ENCODE measurements at regions not wholly inside any gene's neighbourhood (a gene's known extent, or its start where the extent isn't known, plus 50 kb on each side); places are given as distances from the start of the nearest gene placed in this dataset.
"Not testable (repeated sequence)": the region's sequence is repeated elsewhere in the genome, so short reads cannot be mapped to it uniquely, and the experiment has no call there.

- Mint-ChIP-seq H3K4me3 (no peak overlapping the region), H3K27ac (no peak overlapping the region), H3K36me3 (no peaks in the 10 kb centered on the region), H3K9me3 (no peaks in the 10 kb centered on the region), H3K4me1 (peaks cover 0 to 6% (median 2%) of the 10 kb centered on the region in 3 donors), H3K27me3 (peaks cover 1% of the 10 kb centered on the region)
These were observed 1753.4 kb downstream of the MRPL39 start for GRCh38 chr21:23853796-23854379.

- H3K9me3 Mint-ChIP-seq, result peaks cover 11 to 15% (median 11%) of the 10 kb centered on the region in 3 donors
These were observed 1769.7 kb downstream of the MRPL39 start for GRCh38 chr21:23837564-23837963.

GRCh38 chr21:23822760-23823159, 1784.5 kb downstream of the MRPL39 start:
- Mint-ChIP-seq H3K27ac (no peak overlapping the region), H3K9me3 (peaks cover 0 to 6% (median 2%) of the 10 kb centered on the region in 3 donors), H3K36me3 (no peaks in the 10 kb centered on the region), H3K4me3 (no peak overlapping the region), H3K4me1 (no peaks in the 10 kb centered on the region), H3K27me3 (peaks cover 4% of the 10 kb centered on the region)

More at GRCh38 chr21:23837564-23837963, 1769.7 kb downstream of the MRPL39 start:
- Mint-ChIP-seq H3K27ac (no peak overlapping the region), H3K27me3 (no peaks in the 10 kb centered on the region), H3K36me3 (no peaks in the 10 kb centered on the region), H3K4me1 (peaks cover 5 to 10% (median 7%) of the 10 kb centered on the region in 3 donors), H3K4me3 (no peak overlapping the region)

GRCh38 chr21:23817337-23817736, 1789.9 kb downstream of the MRPL39 start:
- H3K9me3 Mint-ChIP-seq, result peaks cover 0 to 6% (median 2%) of the 10 kb centered on the region in 3 donors
- H3K4me3 Mint-ChIP-seq, result no peak overlapping the region
- H3K27me3 Mint-ChIP-seq, result peaks cover 4% of the 10 kb centered on the region
- peaks cover 0 to 3% (median 0%) of the 10 kb centered on the region in 3 donors for H3K4me1 Mint-ChIP-seq
- no peak overlapping the region for H3K27ac Mint-ChIP-seq
- no peaks in the 10 kb centered on the region for H3K36me3 Mint-ChIP-seq

GRCh38 chr21:23812485-23812884, 1794.8 kb downstream of the MRPL39 start:
- no peaks in the 10 kb centered on the region for H3K27me3 Mint-ChIP-seq
- peaks cover 5 to 9% (median 8%) of the 10 kb centered on the region in 3 donors for H3K4me1 Mint-ChIP-seq
- H3K36me3 Mint-ChIP-seq, result no peaks in the 10 kb centered on the region
- H3K27ac Mint-ChIP-seq, result no peak overlapping the region
- no peaks in the 10 kb centered on the region for H3K9me3 Mint-ChIP-seq
- no peak overlapping the region for H3K4me3 Mint-ChIP-seq

- peak overlapping the region in 1 of 3 donors; percentile 51 for H3K27ac Mint-ChIP-seq
- H3K27me3 Mint-ChIP-seq, result no peaks in the 10 kb centered on the region
- no peaks in the 10 kb centered on the region for H3K9me3 Mint-ChIP-seq
- peaks cover 5 to 9% (median 8%) of the 10 kb centered on the region in 3 donors for H3K4me1 Mint-ChIP-seq
- no peaks in the 10 kb centered on the region for H3K36me3 Mint-ChIP-seq
- peak overlapping the region in 1 of 4 donors; percentile 20 for H3K4me3 Mint-ChIP-seq
These were observed 1795.5 kb downstream of the MRPL39 start for GRCh38 chr21:23811805-23812204.

GRCh38 chr21:23809573-23809972, 1797.7 kb downstream of the MRPL39 start:
- no peak overlapping the region for H3K4me3 Mint-ChIP-seq
- H3K27ac Mint-ChIP-seq, result no peak overlapping the region
- peaks cover 0 to 3% (median 0%) of the 10 kb centered on the region in 3 donors for H3K9me3 Mint-ChIP-seq
- peaks cover 5 to 9% (median 8%) of the 10 kb centered on the region in 3 donors for H3K4me1 Mint-ChIP-seq
- H3K27me3 Mint-ChIP-seq, result no peaks in the 10 kb centered on the region
- no peaks in the 10 kb centered on the region for H3K36me3 Mint-ChIP-seq

GRCh38 chr21:23806966-23807548, 1800.2 kb downstream of the MRPL39 start:
- not testable (repeated sequence) for H3K4me1 Mint-ChIP-seq, H3K9me3 Mint-ChIP-seq, H3K4me3 Mint-ChIP-seq

GRCh38 chr21:23804866-23805265, 1802.4 kb downstream of the MRPL39 start:
- peaks cover 0 to 2% (median 2%) of the 10 kb centered on the region in 3 donors for H3K4me1 Mint-ChIP-seq
- no peaks in the 10 kb centered on the region for H3K27me3 Mint-ChIP-seq
- H3K9me3 Mint-ChIP-seq, result peaks cover 3 to 14% (median 5%) of the 10 kb centered on the region in 3 donors

More at GRCh38 chr21:23806966-23807548, 1800.2 kb downstream of the MRPL39 start:
- H3K27me3 Mint-ChIP-seq, H3K36me3 Mint-ChIP-seq, H3K27ac Mint-ChIP-seq: not testable (repeated sequence)

GRCh38 chr21:23801292-23801691, 1806.0 kb downstream of the MRPL39 start:
- H3K27me3 Mint-ChIP-seq, result no peaks in the 10 kb centered on the region
- H3K36me3 Mint-ChIP-seq, result no peaks in the 10 kb centered on the region
- no peak overlapping the region for H3K27ac Mint-ChIP-seq

More at GRCh38 chr21:23804866-23805265, 1802.4 kb downstream of the MRPL39 start:
- Mint-ChIP-seq H3K4me3 (no peak overlapping the region), H3K36me3 (no peaks in the 10 kb centered on the region), H3K27ac (no peak overlapping the region)

GRCh38 chr21:23799376-23799775, 1807.9 kb downstream of the MRPL39 start:
- Mint-ChIP-seq H3K4me3 (no peak overlapping the region), H3K4me1 (peaks cover 0 to 6% (median 2%) of the 10 kb centered on the region in 3 donors), H3K27ac (no peak overlapping the region), H3K36me3 (no peaks in the 10 kb centered on the region), H3K9me3 (peaks cover 2 to 14% (median 7%) of the 10 kb centered on the region in 3 donors), H3K27me3 (no peaks in the 10 kb centered on the region)

More at GRCh38 chr21:23801292-23801691, 1806.0 kb downstream of the MRPL39 start:
- Mint-ChIP-seq H3K9me3 (peaks cover 5 to 14% (median 5%) of the 10 kb centered on the region in 3 donors), H3K4me3 (peak overlapping the region in 1 of 4 donors; percentile 45), H3K4me1 (peaks cover 0 to 6% (median 2%) of the 10 kb centered on the region in 3 donors)

- Mint-ChIP-seq H3K27me3 (no peaks in the 10 kb centered on the region), H3K4me1 (no peaks in the 10 kb centered on the region), H3K4me3 (no peak overlapping the region), H3K27ac (no peak overlapping the region), H3K9me3 (peaks cover 0 to 3% (median 0%) of the 10 kb centered on the region in 3 donors), H3K36me3 (no peaks in the 10 kb centered on the region)
These were observed 1815.0 kb downstream of the MRPL39 start for GRCh38 chr21:23792300-23792699.

- Mint-ChIP-seq H3K4me3 (no peak overlapping the region), H3K27ac (peak overlapping the region in 1 of 3 donors; percentile 68), H3K36me3 (no peaks in the 10 kb centered on the region), H3K9me3 (peaks cover 0 to 1% (median 0%) of the 10 kb centered on the region in 3 donors), H3K27me3 (no peaks in the 10 kb centered on the region), H3K4me1 (no peaks in the 10 kb centered on the region)
These were observed 1817.4 kb downstream of the MRPL39 start for GRCh38 chr21:23789864-23790263.

GRCh38 chr21:23780326-23780725, 1827.0 kb downstream of the MRPL39 start:
- Mint-ChIP-seq H3K27me3 (peaks cover 2% of the 10 kb centered on the region), H3K27ac (no peak overlapping the region), H3K9me3 (peaks cover 0 to 5% (median 2%) of the 10 kb centered on the region in 3 donors), H3K4me3 (no peak overlapping the region), H3K4me1 (no peaks in the 10 kb centered on the region), H3K36me3 (no peaks in the 10 kb centered on the region)

- Mint-ChIP-seq H3K9me3 (peaks cover 2 to 14% (median 3%) of the 10 kb centered on the region in 3 donors), H3K27me3 (no peaks in the 10 kb centered on the region), H3K4me3 (no peak overlapping the region), H3K27ac (no peak overlapping the region), H3K4me1 (peaks cover 0 to 2% (median 0%) of the 10 kb centered on the region in 3 donors), H3K36me3 (no peaks in the 10 kb centered on the region)
These were observed 1863.5 kb downstream of the MRPL39 start for GRCh38 chr21:23743821-23744220.

Data from IgD-negative memory B cell (primary cell).